NT2/D1 (cell line): ENCODE measurements at regions not wholly inside any gene's neighbourhood (a gene's known extent, or its start where the extent isn't known, plus 50 kb on each side); places are given as distances from the start of the nearest gene placed in this dataset.

ENCODE experiments used
- SUZ12 ChIP-seq: IDR thresholded peaks from 2 replicates; pipeline ENCODE4 v1.6.1; 2011; ENCODE audit not compliant: insufficient read length, insufficient read depth; ENCODE audit errors: extremely low read depth
- YY1 ChIP-seq: IDR thresholded peaks from 2 replicates; pipeline ENCODE4 v1.6.1; 2011; ENCODE audit not compliant: insufficient read length, insufficient read depth
- ZNF274 ChIP-seq: IDR thresholded peaks from 2 replicates; pipeline ENCODE4 v1.6.1; 2011; ENCODE audit warnings: mild to moderate bottlenecking, low read depth, low read length

DNA sequence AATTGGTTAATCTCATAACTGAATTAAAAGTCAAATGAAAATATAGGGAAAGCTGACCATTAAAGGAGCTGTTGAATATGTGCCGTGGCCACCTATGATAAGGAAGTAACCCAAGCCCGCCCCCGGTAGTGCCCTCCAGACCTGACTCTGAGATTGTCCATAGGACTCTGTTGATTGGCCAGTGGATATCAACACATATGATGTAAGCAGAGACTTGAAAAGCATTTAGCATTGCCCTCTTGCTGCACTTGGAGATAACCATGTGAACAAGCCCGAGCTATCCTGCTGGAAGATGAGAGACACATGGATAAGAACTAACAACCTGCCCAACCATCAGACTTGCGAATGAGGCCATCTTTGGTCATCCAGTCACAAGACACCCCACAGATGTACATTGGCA is 83.2 kb downstream of the LINC00237 start:
- no peak for TF ChIP-seq SUZ12
- no peak for TF ChIP-seq ZNF274
- no peak for TF ChIP-seq YY1
